ENCODE measurements at regions not wholly inside any gene's neighbourhood (a gene's known extent, or its start where the extent isn't known, plus 50 kb on each side); places are given as distances from the start of the nearest gene placed in this dataset.

GRCh38 chr6:33966536-33966935 lies 162.7 kb upstream of the MLN start:
- POLR2A ChIA-PET = no interaction called here
- Mint-ChIP-seq H3K4me1 (no peaks in the 10 kb centered on the region), H3K4me3 (no peak overlapping the region), H3K36me3 (no peaks in the 10 kb centered on the region), H3K9me3 (peaks cover 8% of the 10 kb centered on the region), H3K27me3 (ENCODE audit: low read depth) (peaks cover 30% of the 10 kb centered on the region), H3K27ac (no peak overlapping the region)
- CTCF ChIA-PET = interaction anchor here (0.8 to 1.9 kb wide), 2 partner anchors 8 to 10 kb away, joined by 3 to 6 read pairs; no protein-coding TSS in a partner anchor
- ATAC-seq (no peak), DNase-seq (ENCODE audit: low spot score) (no peak)
- no peak for TF ChIP-seq SMAD4 (CRISPR knock-in tag; IDR thresholded peaks at IDR 0.05)
- no peak for TF ChIP-seq ZNF423 (CRISPR knock-in tag; IDR thresholded peaks at IDR 0.05)
- TF ChIP-seq, protein P1, sequence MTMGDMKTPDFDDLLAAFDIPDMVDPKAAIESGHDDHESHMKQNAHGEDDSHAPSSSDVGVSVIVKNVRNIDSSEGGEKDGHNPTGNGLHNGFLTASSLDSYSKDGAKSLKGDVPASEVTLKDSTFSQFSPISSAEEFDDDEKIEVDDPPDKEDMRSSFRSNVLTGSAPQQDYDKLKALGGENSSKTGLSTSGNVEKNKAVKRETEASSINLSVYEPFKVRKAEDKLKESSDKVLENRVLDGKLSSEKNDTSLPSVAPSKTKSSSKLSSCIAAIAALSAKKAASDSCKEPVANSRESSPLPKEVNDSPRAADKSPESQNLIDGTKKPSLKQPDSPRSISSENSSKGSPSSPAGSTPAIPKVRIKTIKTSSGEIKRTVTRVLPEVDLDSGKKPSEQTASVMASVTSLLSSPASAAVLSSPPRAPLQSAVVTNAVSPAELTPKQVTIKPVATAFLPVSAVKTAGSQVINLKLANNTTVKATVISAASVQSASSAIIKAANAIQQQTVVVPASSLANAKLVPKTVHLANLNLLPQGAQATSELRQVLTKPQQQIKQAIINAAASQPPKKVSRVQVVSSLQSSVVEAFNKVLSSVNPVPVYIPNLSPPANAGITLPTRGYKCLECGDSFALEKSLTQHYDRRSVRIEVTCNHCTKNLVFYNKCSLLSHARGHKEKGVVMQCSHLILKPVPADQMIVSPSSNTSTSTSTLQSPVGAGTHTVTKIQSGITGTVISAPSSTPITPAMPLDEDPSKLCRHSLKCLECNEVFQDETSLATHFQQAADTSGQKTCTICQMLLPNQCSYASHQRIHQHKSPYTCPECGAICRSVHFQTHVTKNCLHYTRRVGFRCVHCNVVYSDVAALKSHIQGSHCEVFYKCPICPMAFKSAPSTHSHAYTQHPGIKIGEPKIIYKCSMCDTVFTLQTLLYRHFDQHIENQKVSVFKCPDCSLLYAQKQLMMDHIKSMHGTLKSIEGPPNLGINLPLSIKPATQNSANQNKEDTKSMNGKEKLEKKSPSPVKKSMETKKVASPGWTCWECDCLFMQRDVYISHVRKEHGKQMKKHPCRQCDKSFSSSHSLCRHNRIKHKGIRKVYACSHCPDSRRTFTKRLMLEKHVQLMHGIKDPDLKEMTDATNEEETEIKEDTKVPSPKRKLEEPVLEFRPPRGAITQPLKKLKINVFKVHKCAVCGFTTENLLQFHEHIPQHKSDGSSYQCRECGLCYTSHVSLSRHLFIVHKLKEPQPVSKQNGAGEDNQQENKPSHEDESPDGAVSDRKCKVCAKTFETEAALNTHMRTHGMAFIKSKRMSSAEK (CRISPR knock-in tag; IDR thresholded peaks at IDR 0.05; ENCODE audit: borderline replicate concordance) = no peak
- no peak for TF ChIP-seq USF1 (CRISPR knock-in tag; IDR thresholded peaks at IDR 0.05)

- ATAC-seq = no peak
- peaks cover 27% of the 10 kb centered on the region for H3K27me3 Mint-ChIP-seq (ENCODE audit: low read depth)
- CTCF ChIA-PET = interaction anchor here (0.7 to 1.5 kb wide), 2 partner anchors 89 to 198 kb away, joined by 3 read pairs; no protein-coding TSS in a partner anchor
- H3K36me3 Mint-ChIP-seq = no peaks in the 10 kb centered on the region
- no peaks in the 10 kb centered on the region for H3K4me1 Mint-ChIP-seq
- peaks cover 5% of the 10 kb centered on the region for H3K9me3 Mint-ChIP-seq
- no peak overlapping the region for H3K4me3 Mint-ChIP-seq
- TF ChIP-seq, protein P2, sequence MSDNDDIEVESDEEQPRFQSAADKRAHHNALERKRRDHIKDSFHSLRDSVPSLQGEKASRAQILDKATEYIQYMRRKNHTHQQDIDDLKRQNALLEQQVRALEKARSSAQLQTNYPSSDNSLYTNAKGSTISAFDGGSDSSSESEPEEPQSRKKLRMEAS (CRISPR knock-in tag; IDR thresholded peaks at IDR 0.05) = no peak
- no peak for TF ChIP-seq STAT6 (CRISPR knock-in tag; conservative IDR thresholded peaks at IDR 0.05; ENCODE audit: low read depth)
- no peak for TF ChIP-seq USF2 (CRISPR knock-in tag; IDR thresholded peaks at IDR 0.05)
- TF ChIP-seq ZNF317 (CRISPR knock-in tag; IDR thresholded peaks at IDR 0.05; ENCODE audit: borderline replicate concordance, low read depth) = no peak
- no peak for TF ChIP-seq CBFB (CRISPR knock-in tag; IDR thresholded peaks at IDR 0.05; ENCODE audit: low read depth)
- TF ChIP-seq, protein P3, sequence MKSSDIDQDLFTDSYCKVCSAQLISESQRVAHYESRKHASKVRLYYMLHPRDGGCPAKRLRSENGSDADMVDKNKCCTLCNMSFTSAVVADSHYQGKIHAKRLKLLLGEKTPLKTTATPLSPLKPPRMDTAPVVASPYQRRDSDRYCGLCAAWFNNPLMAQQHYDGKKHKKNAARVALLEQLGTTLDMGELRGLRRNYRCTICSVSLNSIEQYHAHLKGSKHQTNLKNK (CRISPR knock-in tag; IDR thresholded peaks at IDR 0.05) = no peak
- TF ChIP-seq JUN (CRISPR knock-in tag; IDR thresholded peaks at IDR 0.05) = no peak
- DNase-seq (ENCODE audit: low spot score) = no peak
- H3K27ac Mint-ChIP-seq = no peak overlapping the region
- POLR2A ChIA-PET = no interaction called here
Observed at GRCh38 chr6:33965766-33966165, 162.0 kb upstream of the MLN start.

DNA sequence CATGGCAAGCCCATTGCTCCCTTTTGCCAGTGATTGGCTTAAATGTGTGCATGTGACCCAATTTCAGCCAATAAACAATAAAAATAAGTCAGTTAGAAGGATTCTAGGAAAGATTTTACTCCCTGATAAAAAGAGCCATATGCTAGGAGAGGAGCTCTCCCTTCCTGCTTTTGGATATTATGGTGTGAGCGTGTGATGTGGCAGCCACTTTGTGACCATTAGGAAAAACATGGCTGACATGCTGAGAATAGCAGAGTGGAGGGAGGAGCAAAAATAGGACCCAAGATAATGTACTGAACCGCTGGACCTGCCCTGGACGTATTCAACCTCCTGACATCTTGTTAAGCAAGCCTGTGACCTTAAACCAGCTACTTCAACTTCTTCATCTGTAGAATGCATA lies 160.6 kb upstream of the MLN start:
- Mint-ChIP-seq H3K9me3 (peaks cover 5% of the 10 kb centered on the region), H3K27ac (no peak overlapping the region), H3K4me3 (no peak overlapping the region), H3K36me3 (no peaks in the 10 kb centered on the region), H3K27me3 (ENCODE audit: low read depth) (peaks cover 24% of the 10 kb centered on the region), H3K4me1 (no peaks in the 10 kb centered on the region)
- no peak for DNase-seq (ENCODE audit: low spot score)
- POLR2A ChIA-PET = no interaction called here
- CTCF ChIA-PET = interaction anchor here (1.5 kb wide), 1 partner anchor 91 kb away, joined by 3 read pairs; no protein-coding TSS in a partner anchor
- ATAC-seq = no peak
- TF ChIP-seq ZNF671 (CRISPR knock-in tag; IDR thresholded peaks at IDR 0.05) (no peak), FOXP1 (CRISPR knock-in tag; IDR thresholded peaks at IDR 0.05; ENCODE audit: borderline replicate concordance) (no peak), CREB1 (CRISPR knock-in tag; IDR thresholded peaks at IDR 0.05) (no peak), RORB (CRISPR knock-in tag; IDR thresholded peaks at IDR 0.05) (no peak), TCF7 (CRISPR knock-in tag; IDR thresholded peaks at IDR 0.05; ENCODE audit: low read depth) (no peak), IRF2 (CRISPR knock-in tag; IDR thresholded peaks at IDR 0.05; ENCODE audit: borderline replicate concordance, low read depth) (no peak)
- TF ChIP-seq, protein P4, sequence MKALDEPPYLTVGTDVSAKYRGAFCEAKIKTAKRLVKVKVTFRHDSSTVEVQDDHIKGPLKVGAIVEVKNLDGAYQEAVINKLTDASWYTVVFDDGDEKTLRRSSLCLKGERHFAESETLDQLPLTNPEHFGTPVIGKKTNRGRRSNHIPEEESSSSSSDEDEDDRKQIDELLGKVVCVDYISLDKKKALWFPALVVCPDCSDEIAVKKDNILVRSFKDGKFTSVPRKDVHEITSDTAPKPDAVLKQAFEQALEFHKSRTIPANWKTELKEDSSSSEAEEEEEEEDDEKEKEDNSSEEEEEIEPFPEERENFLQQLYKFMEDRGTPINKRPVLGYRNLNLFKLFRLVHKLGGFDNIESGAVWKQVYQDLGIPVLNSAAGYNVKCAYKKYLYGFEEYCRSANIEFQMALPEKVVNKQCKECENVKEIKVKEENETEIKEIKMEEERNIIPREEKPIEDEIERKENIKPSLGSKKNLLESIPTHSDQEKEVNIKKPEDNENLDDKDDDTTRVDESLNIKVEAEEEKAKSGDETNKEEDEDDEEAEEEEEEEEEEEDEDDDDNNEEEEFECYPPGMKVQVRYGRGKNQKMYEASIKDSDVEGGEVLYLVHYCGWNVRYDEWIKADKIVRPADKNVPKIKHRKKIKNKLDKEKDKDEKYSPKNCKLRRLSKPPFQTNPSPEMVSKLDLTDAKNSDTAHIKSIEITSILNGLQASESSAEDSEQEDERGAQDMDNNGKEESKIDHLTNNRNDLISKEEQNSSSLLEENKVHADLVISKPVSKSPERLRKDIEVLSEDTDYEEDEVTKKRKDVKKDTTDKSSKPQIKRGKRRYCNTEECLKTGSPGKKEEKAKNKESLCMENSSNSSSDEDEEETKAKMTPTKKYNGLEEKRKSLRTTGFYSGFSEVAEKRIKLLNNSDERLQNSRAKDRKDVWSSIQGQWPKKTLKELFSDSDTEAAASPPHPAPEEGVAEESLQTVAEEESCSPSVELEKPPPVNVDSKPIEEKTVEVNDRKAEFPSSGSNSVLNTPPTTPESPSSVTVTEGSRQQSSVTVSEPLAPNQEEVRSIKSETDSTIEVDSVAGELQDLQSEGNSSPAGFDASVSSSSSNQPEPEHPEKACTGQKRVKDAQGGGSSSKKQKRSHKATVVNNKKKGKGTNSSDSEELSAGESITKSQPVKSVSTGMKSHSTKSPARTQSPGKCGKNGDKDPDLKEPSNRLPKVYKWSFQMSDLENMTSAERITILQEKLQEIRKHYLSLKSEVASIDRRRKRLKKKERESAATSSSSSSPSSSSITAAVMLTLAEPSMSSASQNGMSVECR (CRISPR knock-in tag; IDR thresholded peaks at IDR 0.05; ENCODE audit: borderline replicate concordance) = no peak
